ENCODE measurements at regions not wholly inside any gene's neighbourhood (a gene's known extent, or its start where the extent isn't known, plus 50 kb on each side); places are given as distances from the start of the nearest gene placed in this dataset.
A peak's percentile ranks its signal among the peaks of the same experiment; 100 is the strongest.

DNA sequence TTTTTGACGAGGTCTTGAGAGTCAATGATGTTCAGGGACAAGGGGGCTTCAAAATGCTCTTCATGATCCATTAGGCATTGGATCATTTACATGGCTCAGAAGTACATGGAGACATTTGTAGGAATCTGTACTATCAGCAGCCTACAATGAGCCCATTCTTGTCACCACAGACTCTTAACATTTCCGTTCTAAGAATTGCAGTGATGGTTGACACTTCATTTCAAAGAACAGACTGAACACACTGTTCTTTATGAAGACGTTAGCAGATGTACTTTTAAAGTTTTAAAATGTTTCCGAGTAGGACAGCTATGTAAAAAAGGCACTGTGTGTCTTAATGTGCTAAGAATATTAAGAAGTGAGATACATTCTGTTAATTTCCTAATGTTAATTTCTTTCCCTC is 97.3 kb upstream of the GOT2 start:
- no peaks in the 10 kb centered on the region for H3K9me3 ChIP-seq
- intact Hi-C loops (cut with DNase I; ENCODE audit: low total_unique reads) (no loop called here), in situ Hi-C loops (cut with MboI; ENCODE audit: low sequenced_read_pairs in 4 of 4) (no loop called here)
- no peaks in the 10 kb centered on the region for H3K27me3 ChIP-seq
- DNase-seq (no peak), ATAC-seq (no peak)
- no peaks in the 10 kb centered on the region for H3K36me3 ChIP-seq
- peaks cover 0 to 3% of the 10 kb centered on the region in 2 donors for H3K4me1 ChIP-seq
- TF ChIP-seq POLR2A (IDR thresholded peaks at IDR 0.05) = no peak
- TF ChIP-seq, protein P1, sequence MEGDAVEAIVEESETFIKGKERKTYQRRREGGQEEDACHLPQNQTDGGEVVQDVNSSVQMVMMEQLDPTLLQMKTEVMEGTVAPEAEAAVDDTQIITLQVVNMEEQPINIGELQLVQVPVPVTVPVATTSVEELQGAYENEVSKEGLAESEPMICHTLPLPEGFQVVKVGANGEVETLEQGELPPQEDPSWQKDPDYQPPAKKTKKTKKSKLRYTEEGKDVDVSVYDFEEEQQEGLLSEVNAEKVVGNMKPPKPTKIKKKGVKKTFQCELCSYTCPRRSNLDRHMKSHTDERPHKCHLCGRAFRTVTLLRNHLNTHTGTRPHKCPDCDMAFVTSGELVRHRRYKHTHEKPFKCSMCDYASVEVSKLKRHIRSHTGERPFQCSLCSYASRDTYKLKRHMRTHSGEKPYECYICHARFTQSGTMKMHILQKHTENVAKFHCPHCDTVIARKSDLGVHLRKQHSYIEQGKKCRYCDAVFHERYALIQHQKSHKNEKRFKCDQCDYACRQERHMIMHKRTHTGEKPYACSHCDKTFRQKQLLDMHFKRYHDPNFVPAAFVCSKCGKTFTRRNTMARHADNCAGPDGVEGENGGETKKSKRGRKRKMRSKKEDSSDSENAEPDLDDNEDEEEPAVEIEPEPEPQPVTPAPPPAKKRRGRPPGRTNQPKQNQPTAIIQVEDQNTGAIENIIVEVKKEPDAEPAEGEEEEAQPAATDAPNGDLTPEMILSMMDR (IDR thresholded peaks at IDR 0.05 in 4 of 5, conservative IDR thresholded peaks at IDR 0.05 in 1 of 5) = no peak
- H3K4me3 ChIP-seq = no peak overlapping the region
- no peak overlapping the region for H3K27ac ChIP-seq

DNA sequence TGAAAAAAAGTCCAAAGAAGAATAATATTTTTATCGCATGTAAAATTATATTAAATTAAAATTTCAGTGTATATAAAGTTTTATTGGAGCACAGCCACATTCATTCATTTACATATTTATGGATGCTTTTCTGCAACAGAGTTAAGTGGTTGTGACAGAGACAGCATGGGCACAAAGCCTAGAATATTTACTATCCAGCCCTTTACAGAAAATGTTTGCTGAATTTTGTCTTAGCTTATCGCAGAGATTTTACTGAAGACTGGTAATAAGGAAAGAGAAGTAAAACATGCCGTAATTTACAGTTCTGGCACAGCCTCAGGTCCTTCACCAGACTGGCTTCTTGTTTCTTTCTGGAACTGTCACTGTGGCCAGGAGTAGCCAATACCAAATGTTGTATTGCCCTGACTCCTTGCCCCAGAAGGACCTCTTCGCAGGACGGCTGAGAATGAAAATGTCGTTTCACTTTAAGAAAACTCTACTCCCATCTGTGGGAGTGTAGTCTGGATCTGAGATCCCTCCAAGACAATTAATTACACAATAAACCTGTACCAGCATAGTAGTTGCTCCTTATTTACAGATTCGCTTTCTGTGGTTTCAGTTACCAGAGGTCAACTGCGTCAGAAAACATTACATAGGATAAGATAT is 94.9 kb upstream of the GOT2 start:
- H3K4me3 ChIP-seq = no peak overlapping the region
- H3K27ac ChIP-seq = no peak overlapping the region
- ATAC-seq (peak in 1 of 2 donors; percentile 46), DNase-seq (no peak)
- H3K4me1 ChIP-seq = peaks cover 0 to 3% of the 10 kb centered on the region in 2 donors
- no peaks in the 10 kb centered on the region for H3K36me3 ChIP-seq
- in situ Hi-C loops (cut with MboI; ENCODE audit: low sequenced_read_pairs in 4 of 4) (no loop called here), intact Hi-C loops (cut with DNase I; ENCODE audit: low total_unique reads) (no loop called here)
- TF ChIP-seq, protein P1 (IDR thresholded peaks at IDR 0.05 in 4 of 5, conservative IDR thresholded peaks at IDR 0.05 in 1 of 5) = no peak
- no peak for TF ChIP-seq POLR2A (IDR thresholded peaks at IDR 0.05)
- no peaks in the 10 kb centered on the region for H3K9me3 ChIP-seq
- H3K27me3 ChIP-seq = no peaks in the 10 kb centered on the region

DNA sequence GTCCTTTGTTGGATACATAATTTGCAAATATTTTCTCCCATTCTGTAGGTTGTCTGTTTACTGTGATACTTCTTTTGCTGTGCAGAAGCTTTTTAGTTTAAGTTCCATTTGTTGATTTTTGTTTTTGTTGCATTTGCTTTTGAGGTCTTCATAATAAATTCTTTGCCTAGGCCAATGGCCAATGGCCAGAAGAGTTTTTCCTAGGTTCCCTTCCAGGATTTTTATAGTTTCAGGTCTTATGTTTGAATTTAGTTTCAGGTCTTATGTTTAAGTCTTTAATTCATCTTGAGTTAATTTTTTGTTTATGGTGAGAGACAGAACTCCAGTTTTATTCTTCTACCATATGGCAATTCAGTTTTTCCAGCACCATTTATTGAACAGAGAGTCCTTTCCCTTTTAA is 90.1 kb upstream of the GOT2 start:
- no peak overlapping the region for H3K27ac ChIP-seq
- H3K9me3 ChIP-seq = no peaks in the 10 kb centered on the region
- intact Hi-C loops (cut with DNase I; ENCODE audit: low total_unique reads) = no loop called here
- H3K4me3 ChIP-seq = no peak overlapping the region
- no peak for DNase-seq
- no peaks in the 10 kb centered on the region for H3K27me3 ChIP-seq
- TF ChIP-seq, protein P1 (IDR thresholded peaks at IDR 0.05 in 4 of 5, conservative IDR thresholded peaks at IDR 0.05 in 1 of 5) = no peak
- TF ChIP-seq POLR2A (IDR thresholded peaks at IDR 0.05) = no peak
- peaks cover 0 to 3% of the 10 kb centered on the region in 2 donors for H3K4me1 ChIP-seq
- in situ Hi-C loops (cut with MboI; ENCODE audit: low sequenced_read_pairs in 4 of 4) = no loop called here
- H3K36me3 ChIP-seq = no peaks in the 10 kb centered on the region
- no peak for ATAC-seq

DNA sequence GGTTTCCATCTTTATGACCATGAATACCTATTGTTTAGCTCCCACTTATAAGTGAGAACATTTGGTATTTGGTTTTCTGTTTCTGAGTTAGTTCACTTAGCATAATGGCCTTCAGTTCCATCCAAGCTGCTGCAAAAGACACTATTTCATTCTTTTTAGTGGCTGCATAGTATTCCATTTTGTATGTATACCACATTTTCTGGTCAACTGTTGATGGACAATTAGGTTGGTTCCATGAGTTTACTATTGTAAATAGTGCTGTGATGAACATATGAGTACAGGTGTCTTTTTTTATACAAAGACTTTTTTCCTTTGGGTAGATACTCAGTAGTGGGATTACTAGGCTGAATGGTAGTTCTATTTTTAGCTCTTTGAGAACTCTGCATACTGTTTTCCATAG is 87.8 kb upstream of the GOT2 start:
- ATAC-seq (no peak), DNase-seq (no peak)
- no peak overlapping the region for H3K4me3 ChIP-seq
- in situ Hi-C loops (cut with MboI; ENCODE audit: low sequenced_read_pairs in 4 of 4) = no loop called here
- H3K9me3 ChIP-seq = no peaks in the 10 kb centered on the region
- H3K27ac ChIP-seq = no peak overlapping the region
- TF ChIP-seq, protein P1 (IDR thresholded peaks at IDR 0.05 in 4 of 5, conservative IDR thresholded peaks at IDR 0.05 in 1 of 5) = no peak
- no peak for TF ChIP-seq POLR2A (IDR thresholded peaks at IDR 0.05)
- H3K27me3 ChIP-seq = no peaks in the 10 kb centered on the region
- no peaks in the 10 kb centered on the region for H3K4me1 ChIP-seq
- H3K36me3 ChIP-seq = no peaks in the 10 kb centered on the region
- intact Hi-C loops (cut with DNase I; ENCODE audit: low total_unique reads) = no loop called here

DNA sequence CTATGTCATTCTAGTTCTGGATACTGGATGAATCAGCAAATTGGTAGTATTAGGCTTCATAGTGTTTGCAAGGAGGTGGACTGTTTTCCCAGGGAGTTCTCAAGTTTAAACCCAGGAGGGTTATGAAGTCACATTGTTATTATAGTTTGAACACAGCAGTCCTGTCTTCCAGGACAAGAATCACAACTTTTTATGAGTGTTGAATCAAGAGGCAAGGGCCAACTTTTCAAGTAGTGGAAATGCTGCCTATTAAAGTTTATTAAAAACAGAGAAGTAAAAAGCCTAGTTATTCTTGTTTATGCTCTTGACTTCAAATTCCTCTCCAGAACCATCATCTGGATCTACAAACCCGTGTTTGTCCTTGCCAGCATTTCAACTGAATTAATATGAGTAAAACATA is 86.3 kb upstream of the GOT2 start:
- no peaks in the 10 kb centered on the region for H3K4me1 ChIP-seq
- H3K27me3 ChIP-seq = no peaks in the 10 kb centered on the region
- no peaks in the 10 kb centered on the region for H3K9me3 ChIP-seq
- H3K4me3 ChIP-seq = no peak overlapping the region
- intact Hi-C loops (cut with DNase I; ENCODE audit: low total_unique reads) = no loop called here
- in situ Hi-C loops (cut with MboI; ENCODE audit: low sequenced_read_pairs in 4 of 4) = no loop called here
- H3K27ac ChIP-seq = no peak overlapping the region
- TF ChIP-seq POLR2A (IDR thresholded peaks at IDR 0.05) = no peak
- TF ChIP-seq, protein P1 (IDR thresholded peaks at IDR 0.05 in 4 of 5, conservative IDR thresholded peaks at IDR 0.05 in 1 of 5) = no peak
- no peaks in the 10 kb centered on the region for H3K36me3 ChIP-seq
- DNase-seq (no peak), ATAC-seq (no peak)
